GDM1 (cell line): ENCODE measurements at regions not wholly inside any gene's neighbourhood (a gene's known extent, or its start where the extent isn't known, plus 50 kb on each side); places are given as distances from the start of the nearest gene placed in this dataset.
"Not testable (repeated sequence)": the region's sequence is repeated elsewhere in the genome, so short reads cannot be mapped to it uniquely, and the experiment has no call there.

ENCODE experiments used
- DNase-seq: peaks from one replicate; lab custom pipeline; 2025; lab: John Stamatoyannopoulos, UW

DNA sequence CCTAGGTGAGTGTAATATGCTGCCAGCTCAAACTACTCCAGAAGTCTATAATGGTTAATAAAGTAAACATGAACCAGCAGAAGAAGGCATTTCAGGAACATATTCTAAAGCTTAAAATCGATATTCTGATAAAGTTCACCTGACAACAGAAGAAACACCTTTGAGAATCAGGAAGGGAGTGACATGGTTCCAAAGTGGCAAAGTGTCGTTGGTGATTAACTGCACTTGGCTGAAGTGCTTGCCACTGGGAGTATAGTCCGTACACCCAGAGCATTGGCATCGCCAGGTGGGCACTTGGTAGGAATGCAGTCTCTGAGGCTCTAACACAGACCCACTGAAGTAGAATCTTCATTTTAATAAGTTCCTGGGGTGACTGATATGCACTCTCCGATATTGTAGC lies 76.0 kb upstream of the H2AZ1 start:
- DNase-seq = no peak

DNA sequence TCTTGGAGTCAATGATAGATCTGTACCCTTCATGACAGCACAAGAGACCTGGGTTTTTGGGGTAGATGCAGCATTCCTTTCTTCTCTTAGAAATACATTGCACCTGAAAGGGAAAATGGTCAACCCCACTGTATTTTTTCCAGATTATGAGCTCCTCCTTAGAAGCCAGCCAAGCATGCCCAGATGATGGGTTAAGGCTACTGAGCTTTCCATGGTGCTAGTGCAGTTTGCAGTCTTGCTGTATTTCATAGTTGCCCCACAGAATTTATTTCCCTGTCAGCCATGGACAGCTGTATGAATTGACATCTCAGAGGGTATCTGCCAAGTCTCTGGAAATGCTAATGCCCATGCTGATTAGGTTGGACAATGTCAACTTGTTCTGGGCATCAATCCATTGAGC lies 73.7 kb upstream of the H2AZ1 start:
- no peak for DNase-seq

DNA sequence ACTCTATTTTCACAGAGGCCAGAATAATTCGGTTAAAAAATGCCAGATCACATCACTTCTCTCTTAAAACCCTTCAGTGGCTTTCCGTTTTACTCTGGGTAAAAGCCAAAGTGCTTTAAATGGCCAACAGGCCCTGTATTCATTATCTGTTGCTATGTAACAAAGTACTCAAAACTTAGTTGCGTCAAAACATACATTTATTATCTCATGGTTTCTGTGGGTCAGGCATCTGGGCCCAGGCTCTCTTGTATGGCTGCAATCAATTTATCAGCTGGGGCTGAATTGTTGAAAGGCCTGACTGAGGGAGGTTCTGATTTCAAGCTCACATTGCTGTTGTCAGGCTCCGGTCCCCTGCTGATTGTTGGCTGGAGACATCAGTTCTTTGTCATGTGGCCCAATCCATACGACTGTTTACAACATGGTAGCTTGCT lies 72.7 kb upstream of the H2AZ1 start:
- no peak for DNase-seq

DNA sequence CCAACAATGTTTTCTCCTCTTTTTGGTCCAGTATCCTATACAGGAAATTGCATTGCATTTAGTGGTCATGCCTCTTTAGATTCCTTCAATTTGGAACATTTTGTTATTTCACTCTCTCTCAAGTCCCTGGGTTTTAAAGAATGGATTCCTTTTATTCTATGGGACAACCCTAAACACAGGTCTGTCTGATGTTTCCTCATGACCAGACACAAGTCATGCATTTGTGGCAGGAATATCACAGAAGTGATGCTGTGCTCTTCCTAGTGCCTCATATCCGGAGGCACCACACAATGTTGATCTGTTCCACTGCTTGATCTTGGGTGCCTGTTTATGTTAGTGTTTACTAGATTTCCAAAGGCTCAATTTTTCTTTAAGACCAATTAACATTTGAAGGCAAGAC lies 69.7 kb upstream of the H2AZ1 start:
- DNase-seq = no peak

DNA sequence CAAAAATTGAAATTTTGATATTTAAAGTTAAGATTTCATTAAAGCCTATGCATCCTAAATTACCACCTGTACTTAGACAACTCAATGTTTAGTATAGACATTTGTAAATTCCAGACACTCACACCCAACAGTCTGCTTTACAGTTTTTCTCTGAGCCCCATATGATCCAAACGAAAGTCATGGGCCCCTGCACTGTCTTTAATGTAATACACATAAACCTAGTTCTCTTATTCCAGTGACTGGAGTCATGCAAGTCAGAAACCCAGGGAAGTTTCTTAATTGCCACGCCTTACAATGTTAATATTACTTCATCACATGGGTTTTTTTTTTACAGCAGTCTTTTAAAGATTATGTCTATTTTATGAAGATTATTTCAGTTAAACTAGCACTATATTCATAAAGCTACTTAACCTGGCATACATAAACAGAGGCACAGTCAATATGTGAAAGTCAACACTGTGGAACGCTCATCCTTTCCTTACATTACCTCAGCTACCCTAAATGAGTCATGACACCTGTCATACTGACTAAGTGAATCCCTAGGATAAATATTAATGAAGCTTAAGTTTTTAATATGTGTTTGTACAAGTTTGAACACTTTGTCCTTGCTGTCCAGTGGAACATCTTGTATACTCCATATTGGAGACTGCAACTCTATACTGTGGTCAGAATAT lies 67.7 kb upstream of the H2AZ1 start:
- no peak for DNase-seq

DNA sequence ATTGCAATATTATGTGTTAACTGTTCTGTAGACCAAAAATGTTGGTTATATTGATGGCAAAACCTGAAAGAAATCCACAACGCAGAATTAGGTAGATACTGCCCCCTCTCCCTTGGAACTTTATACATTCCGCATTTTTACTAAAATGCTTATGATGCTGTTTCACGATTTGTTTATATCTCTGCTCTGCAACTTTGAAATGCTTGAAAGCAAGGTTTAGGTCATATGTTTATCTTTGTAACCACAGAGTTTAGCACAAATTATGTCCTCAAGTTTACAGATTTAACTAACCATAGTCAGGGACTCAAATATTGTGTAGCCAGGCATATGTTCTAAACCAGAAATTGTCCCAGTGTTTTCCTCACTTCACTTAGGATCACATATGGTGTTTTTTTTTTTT lies 66.1 kb upstream of the H2AZ1 start:
- DNase-seq = no peak

DNA sequence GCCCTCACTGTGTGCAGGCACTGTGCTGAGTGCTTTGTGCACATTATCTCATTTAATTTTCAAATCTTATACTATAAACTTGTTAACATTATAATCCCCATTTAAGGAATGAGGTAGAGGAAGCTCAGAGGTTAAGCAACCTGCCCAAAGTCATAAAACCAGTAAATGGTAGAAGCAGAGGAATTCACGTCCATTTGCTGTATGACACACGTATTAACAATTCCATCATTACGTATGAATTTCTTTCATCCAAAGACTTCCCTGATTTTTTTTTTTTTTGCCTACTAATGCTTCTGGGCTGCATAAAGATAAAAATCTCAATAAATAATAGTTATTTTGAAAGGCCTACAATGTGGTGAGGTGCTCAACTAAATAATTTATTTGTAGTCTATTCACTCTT lies 64.5 kb upstream of the H2AZ1 start:
- no peak for DNase-seq

DNA sequence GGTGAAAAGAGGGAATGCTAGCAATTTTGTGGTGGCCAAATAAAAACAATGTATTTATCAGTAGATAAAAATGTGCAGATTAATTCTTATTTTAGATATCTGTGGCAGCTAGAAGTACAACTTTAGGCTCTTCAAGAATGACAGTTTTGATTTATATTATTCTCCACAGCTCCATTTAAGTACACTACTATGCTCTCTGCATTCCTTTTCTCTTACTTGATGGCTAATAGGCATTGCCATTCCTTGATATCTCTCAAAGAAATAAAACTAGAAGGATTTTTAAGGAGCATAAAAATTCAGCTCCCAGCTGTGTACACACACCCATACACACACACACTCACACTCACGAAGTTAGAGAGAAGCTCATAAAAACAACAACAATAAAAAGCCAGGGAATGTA lies 59.4 kb upstream of the H2AZ1 start:
- DNase-seq = no peak

DNA sequence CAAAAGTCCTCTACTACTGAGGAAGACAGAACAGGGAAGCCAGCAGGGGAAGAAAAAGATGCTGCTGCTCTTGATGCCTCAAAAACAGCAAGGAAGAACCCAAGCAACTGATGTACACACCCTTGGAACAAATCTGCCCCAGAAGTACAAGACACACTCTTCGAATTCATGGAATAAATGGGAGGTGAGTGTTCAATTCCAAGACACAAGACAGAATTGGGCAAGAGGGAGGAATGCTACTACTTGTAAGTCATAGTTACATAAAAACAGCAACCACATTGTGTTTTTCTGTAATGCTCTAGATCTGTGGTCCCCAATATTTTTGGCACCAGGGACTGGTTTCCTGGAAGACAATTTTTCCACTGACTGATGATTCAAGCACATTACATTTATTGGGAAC lies 58.0 kb upstream of the H2AZ1 start:
- no peak for DNase-seq

DNA sequence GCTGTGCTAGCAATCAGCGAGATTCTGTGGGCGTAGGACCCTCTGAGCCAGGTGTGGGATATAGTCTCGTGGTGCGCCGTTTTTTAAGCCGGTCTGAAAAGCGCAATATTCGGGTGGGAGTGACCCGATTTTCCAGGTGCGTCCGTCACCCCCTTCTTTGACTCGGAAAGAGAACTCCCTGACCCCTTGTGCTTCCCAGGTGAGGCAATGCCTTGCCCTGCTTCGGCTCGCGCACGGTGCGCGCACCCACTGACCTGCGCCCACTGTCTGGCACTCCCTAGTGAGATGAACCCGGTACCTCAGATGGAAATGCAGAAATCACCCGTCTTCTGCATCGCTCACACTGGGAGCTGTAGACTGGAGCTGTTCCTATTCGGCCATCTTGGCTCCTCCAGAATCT lies 56.1 kb upstream of the H2AZ1 start:
- not testable (repeated sequence) for DNase-seq
